SU-DHL-6 (cell line): ENCODE measurements at regions not wholly inside any gene's neighbourhood (a gene's known extent, or its start where the extent isn't known, plus 50 kb on each side); places are given as distances from the start of the nearest gene placed in this dataset.

Experiments
- H2AFZ ChIP-seq: fragments of 200-600 bp; sonication (generic); 2 replicates; pipeline ENCODE4 v1.6.1; 2014; ENCODE audit warnings: low read depth, mild to moderate bottlenecking, moderate library complexity, mixed read lengths, antibody characterized with exemption, low read length; ENCODE audit not compliant: severe bottlenecking
- H3F3A ChIP-seq: fragments of 200-600 bp; shearing (Covaris generic); 2 replicates; pipeline ENCODE4 v1.6.0; 2016; ENCODE audit warnings: antibody characterized with exemption, mild to moderate bottlenecking; ENCODE audit not compliant: insufficient read depth
- H3K27ac ChIP-seq: fragments of 200-600 bp; sonication (generic); 2 replicates; pipeline ENCODE4 v1.5.1; 2016; ENCODE audit warnings: low read depth, mild to moderate bottlenecking, low read length, moderate library complexity, mixed read lengths
- H3K27me3 ChIP-seq: fragments of 200-600 bp; sonication (generic), shearing (Covaris generic); 2 replicates; pipeline ENCODE4 v1.6.0; 2014; ENCODE audit warnings: mild to moderate bottlenecking, low read length
- H3K36me3 ChIP-seq: fragments of 200-600 bp; sonication (generic); 2 replicates; pipeline ENCODE4 v1.6.1; 2014; ENCODE audit warnings: mild to moderate bottlenecking, low read length, mixed read lengths
- H3K4me2 ChIP-seq: fragments of 300-600, 200-600 bp; shearing (Covaris generic), sonication (generic); 2 replicates; pipeline ENCODE4 v1.6.0; 2014; ENCODE audit warnings: low read length, low read depth, mild to moderate bottlenecking; ENCODE audit not compliant: poor library complexity, severe bottlenecking
- H3K4me3 ChIP-seq: fragments of 200-600 bp; sonication (generic); 2 replicates; pipeline ENCODE4 v1.5.1; 2014; ENCODE audit warnings: antibody characterized with exemption, low read length, mild to moderate bottlenecking, mixed read lengths; ENCODE audit not compliant: insufficient read depth, poor library complexity, severe bottlenecking
- H3K79me2 ChIP-seq: fragments of 200-600 bp; sonication (generic); 2 replicates; pipeline ENCODE4 v1.6.1; 2014; ENCODE audit warnings: mild to moderate bottlenecking, low read length, moderate library complexity; ENCODE audit not compliant: insufficient read depth
- H3K9ac ChIP-seq: fragments of 200-600 bp; sonication (generic); 2 replicates; pipeline ENCODE4 v1.7.0; 2014; ENCODE audit warnings: mild to moderate bottlenecking, low read length
- H3K9me2 ChIP-seq: fragments of 200-600 bp; sonication (generic); replicated peaks from 2 replicates; pipeline ENCODE4 v1.6.1; 2014; ENCODE audit warnings: low read length; ENCODE audit not compliant: insufficient read depth
- H3K9me3 ChIP-seq: fragments of 200-600 bp; sonication (generic); 2 replicates; pipeline ENCODE4 v1.6.1; 2014; ENCODE audit warnings: low read length, mixed read lengths; ENCODE audit not compliant: insufficient read depth
- H4K20me1 ChIP-seq: fragments of 200-600 bp; sonication (generic); 2 replicates; pipeline ENCODE4 v1.6.1; 2014; ENCODE audit warnings: low read depth, mild to moderate bottlenecking, antibody characterized with exemption, low read length, moderate library complexity, mixed read lengths
- CTCF ChIP-seq: fragments of 200-600 bp; sonication (generic); IDR thresholded peaks from one replicate; pipeline ENCODE4 v1.5.1; 2017; ENCODE audit warnings: antibody characterized with exemption, mild to moderate bottlenecking, low read length, moderate library complexity; ENCODE audit not compliant: insufficient read depth, poor library complexity, severe bottlenecking
- EZH2phosphoT487 ChIP-seq: fragments of 200-600 bp; sonication (generic), shearing (Covaris generic); conservative IDR thresholded peaks from 2 replicates; pipeline ENCODE4 v1.6.1; 2018; ENCODE audit warnings: mild to moderate bottlenecking, antibody characterized with exemption, low read length, moderate library complexity, mixed read lengths

GRCh38 chr7:69228212-69228811, 370.0 kb upstream of the AUTS2 start:
- H3K36me3 ChIP-seq, result no peaks in the 10 kb centered on the region
- H3F3A ChIP-seq, result no peaks in the 10 kb centered on the region
- H3K4me3 ChIP-seq, result no peak overlapping the region
- H4K20me1 ChIP-seq, result no peaks in the 10 kb centered on the region
- no peaks in the 10 kb centered on the region for H3K27me3 ChIP-seq
- H3K9me2 ChIP-seq, result no peaks in the 10 kb centered on the region
- no peak overlapping the region for H3K9ac ChIP-seq
- H3K4me2 ChIP-seq, result no peak overlapping the region
- TF ChIP-seq EZH2phosphoT487 (no peak), CTCF (no peak)
- H3K79me2 ChIP-seq, result no peaks in the 10 kb centered on the region
- H3K27ac ChIP-seq, result no peak overlapping the region
- no peak overlapping the region for H2AFZ ChIP-seq
- H3K9me3 ChIP-seq, result no peaks in the 10 kb centered on the region

GRCh38 chr7:69232445-69233376, 365.6 kb upstream of the AUTS2 start:
- H3K79me2 ChIP-seq, result no peaks in the 10 kb centered on the region
- no peaks in the 10 kb centered on the region for H3K27me3 ChIP-seq
- H3K9ac ChIP-seq, result no peak overlapping the region
- no peaks in the 10 kb centered on the region for H3K9me2 ChIP-seq
- TF ChIP-seq EZH2phosphoT487 (no peak), CTCF (no peak)
- no peaks in the 10 kb centered on the region for H4K20me1 ChIP-seq
- H3K36me3 ChIP-seq, result no peaks in the 10 kb centered on the region
- no peaks in the 10 kb centered on the region for H3K9me3 ChIP-seq
- H2AFZ ChIP-seq, result no peak overlapping the region
- no peaks in the 10 kb centered on the region for H3F3A ChIP-seq
- H3K27ac ChIP-seq, result no peak overlapping the region
- no peak overlapping the region for H3K4me2 ChIP-seq
- no peak overlapping the region for H3K4me3 ChIP-seq

- H3K9ac ChIP-seq, result no peak overlapping the region
- H2AFZ ChIP-seq, result no peak overlapping the region
- H4K20me1 ChIP-seq, result no peaks in the 10 kb centered on the region
- no peaks in the 10 kb centered on the region for H3K79me2 ChIP-seq
- H3K27me3 ChIP-seq, result no peaks in the 10 kb centered on the region
- H3K9me2 ChIP-seq, result no peaks in the 10 kb centered on the region
- no peak for TF ChIP-seq EZH2phosphoT487
- no peak for TF ChIP-seq CTCF
- H3K36me3 ChIP-seq, result no peaks in the 10 kb centered on the region
- no peak overlapping the region for H3K4me3 ChIP-seq
- no peaks in the 10 kb centered on the region for H3K9me3 ChIP-seq
- H3K27ac ChIP-seq, result no peak overlapping the region
- H3F3A ChIP-seq, result no peaks in the 10 kb centered on the region
- no peak overlapping the region for H3K4me2 ChIP-seq
Observed at GRCh38 chr7:69237541-69237940, 360.7 kb upstream of the AUTS2 start.
